HCT116 (cell line): ENCODE measurements at regions not wholly inside any gene's neighbourhood (a gene's known extent, or its start where the extent isn't known, plus 50 kb on each side); places are given as distances from the start of the nearest gene placed in this dataset.

ENCODE experiments used
- ATAC-seq: fragments of 200-7000 bp; cut with Tn5 transposase; 2 replicates; pipeline ENCODE4 v1.9.1; 2020; ENCODE audit warnings: mild to moderate bottlenecking, moderate library complexity
- BruUV-seq: library from RNA; stranded (reverse); fragments of 400-500 nt; replicated peaks from 2 replicates; lab custom pipeline; 2021; lab: Mats Ljungman, UMichigan
- CTCF ChIA-PET: fragments of 300-600 bp; sonication (Branson Sonifier 250); formaldehyde crosslinking; loops from one replicate; lab custom pipeline; 2021; ENCODE audit warnings: antibody characterized with exemption; lab: Charles Lee
- POLR2A ChIA-PET: fragments of 300-600, 350-600 bp; sonication (Branson Sonifier 250); formaldehyde crosslinking; loops from one replicate; lab custom pipeline; 2021; ENCODE audit warnings: antibody characterized with exemption; lab: Charles Lee
- RAD21 ChIA-PET, 2 experiments: fragments of 300-600 bp; sonication (Branson Sonifier 250); formaldehyde crosslinking; loops; one replicate each; lab custom pipeline; 2023; ENCODE audit warnings: low total read pairs in 2 of 2; ENCODE audit not compliant: uncharacterized antibody in 2 of 2, unreplicated experiment in 2 of 2, low non-redundant PET in 1 of 2; lab: Charles Lee
- DNase-seq: peaks from one replicate; pipeline ENCODE4 v3.0.0-alpha.2; 2010; ENCODE audit warnings: low read depth, low spot score
- H2AFZ ChIP-seq: fragments of 200-600 bp; shearing (Covaris generic), sonication (generic); 2 replicates; pipeline ENCODE4 v1.6.1; 2017; ENCODE audit warnings: low read depth, mixed run types, mixed read lengths, antibody characterized with exemption, low read length; ENCODE audit not compliant: poor library complexity, severe bottlenecking
- H3K27ac ChIP-seq: 2 replicates; pipeline ENCODE4 v1.5.1; 2012; ENCODE audit warnings: low read depth, low read length
- H3K27me3 ChIP-seq: fragments of 200-600 bp; sonication (generic); 2 replicates; pipeline ENCODE4 v1.6.1; 2016; ENCODE audit warnings: mixed run types, low read length, mixed read lengths; ENCODE audit not compliant: insufficient read depth
- H3K36me3 ChIP-seq, 2 experiments: fragments of 200-500 bp in 1 of 2; fragments of 200-600 bp in 1 of 2; sonication (Bioruptor generic) in 1 of 2; sonication (generic) in 1 of 2; 2 replicates each; pipeline versions ENCODE4 v1.5.1 to v1.6.1; 2014 to 2016; ENCODE audit warnings: low read length in 2 of 2, inconsistent platforms in 1 of 2, mixed read lengths in 1 of 2, mixed run types in 1 of 2; ENCODE audit not compliant: insufficient read depth in 2 of 2, control insufficient read depth in 1 of 2
- H3K4me1 ChIP-seq, 2 experiments: fragments of 200-600 bp in 1 of 2; sonication (generic) in 1 of 2; 2 replicates each; pipeline versions ENCODE4 v1.5.1 to v1.6.1; 2012 to 2017; ENCODE audit warnings: low read length in 2 of 2, inconsistent platforms in 1 of 2, mild to moderate bottlenecking in 1 of 2, mixed read lengths in 1 of 2, mixed run types in 1 of 2, moderate library complexity in 1 of 2; ENCODE audit not compliant: insufficient read depth in 2 of 2, control insufficient read depth in 1 of 2
- H3K4me2 ChIP-seq: fragments of 200-600 bp; sonication (generic); 2 replicates; pipeline ENCODE4 v1.6.1; 2017; ENCODE audit warnings: mixed run types, low read length, mixed read lengths
- H3K4me3 ChIP-seq, 2 experiments: fragments of 200-600 bp in 1 of 2; sonication (generic) in 1 of 2; replicated peaks in 1 of 2; 2 replicates each; pipeline ENCODE4 v1.5.1; 2011 to 2016; ENCODE audit warnings: low read length in 2 of 2, control low read depth in 1 of 2, low read depth in 1 of 2, mild to moderate bottlenecking in 1 of 2, mixed read lengths in 1 of 2, mixed run types in 1 of 2
- H3K79me2 ChIP-seq: fragments of 200-600 bp; sonication (generic); 2 replicates; pipeline ENCODE4 v1.6.1; 2017; ENCODE audit warnings: mild to moderate bottlenecking, mixed run types, low read length, moderate library complexity, mixed read lengths; ENCODE audit not compliant: insufficient read depth
- H3K9ac ChIP-seq: fragments of 200-600 bp; sonication (generic); 2 replicates; pipeline ENCODE4 v1.6.1; 2016; ENCODE audit warnings: low read length, mixed read lengths
- H3K9me2 ChIP-seq: fragments of 200-600 bp; sonication (generic), shearing (Covaris generic); 2 replicates; pipeline ENCODE4 v1.6.1; 2017; ENCODE audit warnings: mixed run types, mild to moderate bottlenecking, moderate library complexity; ENCODE audit not compliant: insufficient read depth
- H3K9me3 ChIP-seq, 2 experiments: fragments of 200-500 bp in 1 of 2; fragments of 200-600 bp in 1 of 2; sonication (Bioruptor generic) in 1 of 2; sonication (generic) in 1 of 2; 2 replicates each; pipeline ENCODE4 v1.6.1; 2014 to 2017; ENCODE audit warnings: low read length in 2 of 2, mixed read lengths in 2 of 2, inconsistent platforms in 1 of 2, low read depth in 1 of 2, mild to moderate bottlenecking in 1 of 2, mixed run types in 1 of 2, moderate library complexity in 1 of 2; ENCODE audit not compliant: control insufficient read depth in 1 of 2, insufficient read depth in 1 of 2
- H4K20me1 ChIP-seq: fragments of 200-600 bp; sonication (generic), shearing (Covaris generic); 2 replicates; pipeline ENCODE4 v1.6.1; 2017; ENCODE audit warnings: mixed run types, mild to moderate bottlenecking, moderate library complexity; ENCODE audit not compliant: insufficient read depth
- CBX3 ChIP-seq: IDR thresholded peaks from 2 replicates; pipeline ENCODE4 v1.6.1; 2012; ENCODE audit warnings: low read depth
- CEBPB ChIP-seq: IDR thresholded peaks from 2 replicates; pipeline ENCODE4 v1.6.1; 2012; ENCODE audit warnings: low read depth
- CTCF ChIP-seq, 3 experiments: fragments of 200-600 bp in 1 of 3; sonication (generic) in 1 of 3; IDR thresholded peaks in 2 of 3; conservative IDR thresholded peaks in 1 of 3; 2 replicates each; pipeline ENCODE4 v1.5.1; 2012 to 2017; ENCODE audit warnings: low read depth in 2 of 3, low read length in 2 of 3, antibody characterized with exemption in 1 of 3, borderline replicate concordance in 1 of 3, control low read depth in 1 of 3, mild to moderate bottlenecking in 1 of 3, mixed read lengths in 1 of 3, mixed run types in 1 of 3, moderate library complexity in 1 of 3; ENCODE audit not compliant: insufficient read depth in 1 of 3
- EGR1 ChIP-seq: IDR thresholded peaks from 2 replicates; pipeline ENCODE4 v1.6.1; 2012; ENCODE audit warnings: low read depth
- ELF1 ChIP-seq: IDR thresholded peaks from 2 replicates; pipeline ENCODE4 v1.6.1; 2012; ENCODE audit warnings: low read depth, borderline replicate concordance
- EZH2phosphoT487 ChIP-seq: fragments of 200-600 bp; IDR thresholded peaks from 2 replicates; pipeline ENCODE4 v1.6.1; 2018; ENCODE audit warnings: antibody characterized with exemption, borderline replicate concordance
- FOSL1 ChIP-seq: IDR thresholded peaks from 2 replicates; pipeline ENCODE4 v1.6.1; 2012; ENCODE audit warnings: low read depth
- POLR2A ChIP-seq: IDR thresholded peaks from 2 replicates; pipeline ENCODE4 v1.7.0; 2011; ENCODE audit warnings: borderline replicate concordance; ENCODE audit not compliant: insufficient read depth, insufficient read length; ENCODE audit errors: extremely low read depth
- RAD21 ChIP-seq: IDR thresholded peaks from 2 replicates; pipeline ENCODE4 v1.6.1; 2012; ENCODE audit warnings: low read depth, mild to moderate bottlenecking
- SIN3A ChIP-seq: IDR thresholded peaks from 2 replicates; pipeline ENCODE4 v1.6.1; 2012; ENCODE audit warnings: low read depth
- SP1 ChIP-seq: IDR thresholded peaks from 2 replicates; pipeline ENCODE4 v1.6.1; 2012; ENCODE audit warnings: low read depth
- TCF7L2 ChIP-seq: IDR thresholded peaks from 2 replicates; pipeline ENCODE4 v1.7.0; 2011; ENCODE audit warnings: borderline replicate concordance, inconsistent platforms; ENCODE audit not compliant: insufficient read depth, insufficient read length; ENCODE audit errors: extremely low read depth
- ZFX ChIP-seq: fragments of 450-650 bp; IDR thresholded peaks from 2 replicates; pipeline ENCODE4 v1.6.1; 2017
- intact Hi-C: fragments of 100-400 bp; cut with micrococcal nuclease; formaldehyde crosslinking; loops from 2 replicates; pipeline ENCODE4 v1.10.0; 2022
- TF ChIP-seq, protein P1 (sequence below): IDR thresholded peaks from 2 replicates; pipeline ENCODE4 v1.6.1; 2012
- TF ChIP-seq, protein P2 (sequence below): IDR thresholded peaks from 2 replicates; pipeline ENCODE4 v1.6.1; 2011; ENCODE audit warnings: mild to moderate bottlenecking, low read length, moderate library complexity; ENCODE audit not compliant: insufficient replicate concordance; ENCODE audit errors: extremely low read depth

GRCh38 chr4:60565558-60565957, 634.6 kb upstream of the ADGRL3 start:
- no peak for DNase-seq

GRCh38 chr4:60575336-60575735, 624.8 kb upstream of the ADGRL3 start:
- RAD21 ChIA-PET: no interaction called here
- intact Hi-C loops: no loop called here
- no peak for ATAC-seq
- Histone ChIP-seq H3K27me3 (no peaks in the 10 kb centered on the region), H3K27ac (no peak overlapping the region), H2AFZ (no peak overlapping the region), H3K36me3 (no peaks in the 10 kb centered on the region), H4K20me1 (no peaks in the 10 kb centered on the region), H3K9me2 (no peaks in the 10 kb centered on the region), H3K4me3 (no peak overlapping the region), H3K9me3 (peaks cover 2 to 16% of the 10 kb centered on the region in 2 experiments; a peak in 3 of 4 replicates), H3K4me2 (no peak overlapping the region), H3K79me2 (no peaks in the 10 kb centered on the region), H3K9ac (no peak overlapping the region), H3K4me1 (no peaks in the 10 kb centered on the region)
- no peak for DNase-seq
- POLR2A ChIA-PET: no interaction called here
- CTCF ChIA-PET: no interaction called here
- BruUV-seq: no TSS peak
- TF ChIP-seq EGR1: no peak
- no peak for TF ChIP-seq ZFX
- no peak for TF ChIP-seq EZH2phosphoT487
- no peak for TF ChIP-seq SIN3A
- TF ChIP-seq, protein P1, sequence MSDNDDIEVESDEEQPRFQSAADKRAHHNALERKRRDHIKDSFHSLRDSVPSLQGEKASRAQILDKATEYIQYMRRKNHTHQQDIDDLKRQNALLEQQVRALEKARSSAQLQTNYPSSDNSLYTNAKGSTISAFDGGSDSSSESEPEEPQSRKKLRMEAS: no peak
- TF ChIP-seq TCF7L2: no peak
- no peak for TF ChIP-seq ELF1
- TF ChIP-seq CBX3: no peak
- TF ChIP-seq RAD21: no peak
- TF ChIP-seq, protein P2, sequence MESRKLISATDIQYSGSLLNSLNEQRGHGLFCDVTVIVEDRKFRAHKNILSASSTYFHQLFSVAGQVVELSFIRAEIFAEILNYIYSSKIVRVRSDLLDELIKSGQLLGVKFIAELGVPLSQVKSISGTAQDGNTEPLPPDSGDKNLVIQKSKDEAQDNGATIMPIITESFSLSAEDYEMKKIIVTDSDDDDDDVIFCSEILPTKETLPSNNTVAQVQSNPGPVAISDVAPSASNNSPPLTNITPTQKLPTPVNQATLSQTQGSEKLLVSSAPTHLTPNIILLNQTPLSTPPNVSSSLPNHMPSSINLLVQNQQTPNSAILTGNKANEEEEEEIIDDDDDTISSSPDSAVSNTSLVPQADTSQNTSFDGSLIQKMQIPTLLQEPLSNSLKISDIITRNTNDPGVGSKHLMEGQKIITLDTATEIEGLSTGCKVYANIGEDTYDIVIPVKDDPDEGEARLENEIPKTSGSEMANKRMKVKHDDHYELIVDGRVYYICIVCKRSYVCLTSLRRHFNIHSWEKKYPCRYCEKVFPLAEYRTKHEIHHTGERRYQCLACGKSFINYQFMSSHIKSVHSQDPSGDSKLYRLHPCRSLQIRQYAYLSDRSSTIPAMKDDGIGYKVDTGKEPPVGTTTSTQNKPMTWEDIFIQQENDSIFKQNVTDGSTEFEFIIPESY: no peak
- TF ChIP-seq POLR2A: no peak
- TF ChIP-seq SP1: no peak

More at GRCh38 chr4:60565558-60565957, 634.6 kb upstream of the ADGRL3 start:
- Histone ChIP-seq H3K9me2 (no peaks in the 10 kb centered on the region), H3K27me3 (no peaks in the 10 kb centered on the region), H3K36me3 (no peaks in the 10 kb centered on the region), H3K27ac (no peak overlapping the region)
- BruUV-seq: no TSS peak
- POLR2A ChIA-PET: no interaction called here
- intact Hi-C loops: no loop called here
- RAD21 ChIA-PET: no interaction called here
- CTCF ChIA-PET: no interaction called here
- TF ChIP-seq CTCF (IDR thresholded peaks at IDR 0.05 in 2 of 3, conservative IDR thresholded peaks at IDR 0.05 in 1 of 3; ENCODE audit: borderline replicate concordance in 1 of 3, insufficient read depth in 1 of 3, low read depth in 2 of 3, low read length in 2 of 3): no peak
- TF ChIP-seq FOSL1: no peak
- TF ChIP-seq CEBPB: no peak
- TF ChIP-seq, all 23 proteins: peak for 0
- H3K9me3 ChIP-seq: peaks cover 15% of the 10 kb centered on the region in 2 experiments; a peak in 3 of 4 replicates
- H3K9ac ChIP-seq: no peak overlapping the region
- H4K20me1 ChIP-seq: no peaks in the 10 kb centered on the region
- ATAC-seq: no peak
- no peak overlapping the region for H2AFZ ChIP-seq
- no peak overlapping the region for H3K4me2 ChIP-seq
- no peaks in the 10 kb centered on the region for H3K79me2 ChIP-seq
- H3K4me3 ChIP-seq: no peak overlapping the region
- no peaks in the 10 kb centered on the region for H3K4me1 ChIP-seq
